Epithelial cell of esophagus (primary cell): ENCODE measurements at regions not wholly inside any gene's neighbourhood (a gene's known extent, or its start where the extent isn't known, plus 50 kb on each side); places are given as distances from the start of the nearest gene placed in this dataset.
A peak's percentile ranks its signal among the peaks of the same experiment; 100 is the strongest.

Experiments used
- DNase-seq: peaks from one replicate; pipeline ENCODE4 v3.0.0; 2010; ENCODE audit warnings: low read depth
- H3K4me3 ChIP-seq: 2 replicates; pipeline ENCODE4 v1.5.1; 2011; ENCODE audit warnings: mild to moderate bottlenecking, low read length, control low read depth
- CTCF ChIP-seq: IDR thresholded peaks from 2 replicates; pipeline ENCODE4 v1.5.1; 2011; ENCODE audit warnings: low read depth, mild to moderate bottlenecking, low read length, control low read depth, inconsistent platforms; ENCODE audit not compliant: insufficient read depth; ENCODE audit errors: missing control alignments

- TF ChIP-seq CTCF, result no peak
- H3K4me3 ChIP-seq, result no peak overlapping the region
- no peak for DNase-seq
These were observed 1185.7 kb upstream of the C9orf72 start for GRCh38 chr9:28758971-28759370.

- H3K4me3 ChIP-seq, result no peak overlapping the region
- TF ChIP-seq CTCF, result no peak
- DNase-seq, result no peak
These were observed 1188.9 kb upstream of the C9orf72 start for GRCh38 chr9:28762167-28762566.

GRCh38 chr9:28764532-28764931 is 1191.3 kb upstream of the C9orf72 start:
- no peak overlapping the region for H3K4me3 ChIP-seq
- no peak for TF ChIP-seq CTCF
- DNase-seq, result no peak

GRCh38 chr9:28770226-28770625 is 1196.9 kb upstream of the C9orf72 start:
- no peak for DNase-seq
- no peak for TF ChIP-seq CTCF
- no peak overlapping the region for H3K4me3 ChIP-seq

- DNase-seq, result no peak
- H3K4me3 ChIP-seq, result no peak overlapping the region
- TF ChIP-seq CTCF, result no peak
These were observed 1197.5 kb upstream of the C9orf72 start for GRCh38 chr9:28770827-28771226.

GRCh38 chr9:28774433-28775235 is 1201.4 kb upstream of the C9orf72 start:
- no peak overlapping the region for H3K4me3 ChIP-seq
- peak; percentile 69 for DNase-seq
- peak; percentile 63 for TF ChIP-seq CTCF

- H3K4me3 ChIP-seq, result no peak overlapping the region
- no peak for TF ChIP-seq CTCF
- peak; percentile 85 for DNase-seq
These were observed 1206.0 kb upstream of the C9orf72 start for GRCh38 chr9:28779243-28779642.
